ENCODE measurements at regions not wholly inside any gene's neighbourhood (a gene's known extent, or its start where the extent isn't known, plus 50 kb on each side); places are given as distances from the start of the nearest gene placed in this dataset.

GRCh38 chr10:44834131-44834530 is 77.0 kb upstream of the TMEM72 start:
- TF ChIP-seq POU2F2 (IDR thresholded peaks at IDR 0.05; ENCODE audit: low read depth, low read length) = no peak
- no peak for TF ChIP-seq POLR2A (IDR thresholded peaks at IDR 0.05; ENCODE audit: low read depth, low read length)

All from GM12891 (cell line).